Uterus (tissue), 3 donors: ENCODE measurements at regions not wholly inside any gene's neighbourhood (a gene's known extent, or its start where the extent isn't known, plus 50 kb on each side); places are given as distances from the start of the nearest gene placed in this dataset.

Experiments
- DNase-seq, 2 donors: peaks; one replicate each; pipeline ENCODE4 v3.0.0-alpha.2; 2019 to 2020
- H3K27ac ChIP-seq, 2 donors: fragments of 200-600 bp; sonication (generic); 1 replicate in 1 of 2; 2 replicates in 1 of 2; pipeline ENCODE4 v1.5.1; 2016 to 2018
- H3K27me3 ChIP-seq, 2 donors: fragments of 200-600 bp; sonication (generic); one replicate each; pipeline ENCODE4 v1.5.1; 2018 to 2019; ENCODE audit warnings: control low read depth in 1 of 2
- H3K36me3 ChIP-seq, 2 donors: fragments of 200-600 bp; sonication (generic); one replicate each; pipeline ENCODE4 v1.5.1; 2019; ENCODE audit warnings: control low read depth in 1 of 2
- H3K4me1 ChIP-seq, 2 donors: fragments of 200-600 bp; sonication (generic); one replicate each; pipeline ENCODE4 v1.5.1; 2018 to 2019; ENCODE audit warnings: control low read depth in 1 of 2
- H3K4me3 ChIP-seq, 2 donors: fragments of 200-600 bp; sonication (generic); 1 replicate in 1 of 2; 2 replicates in 1 of 2; pipeline ENCODE4 v1.5.1; 2018 to 2019; ENCODE audit warnings: mild to moderate bottlenecking in 1 of 2
- H3K9me3 ChIP-seq, 2 donors: fragments of 200-600 bp; sonication (generic); one replicate each; pipeline ENCODE4 v1.5.1; 2019; ENCODE audit warnings: control low read depth in 1 of 2
- POLR2A ChIP-seq, 2 donors: fragments of 450-650 bp; IDR thresholded peaks; one replicate each; pipeline ENCODE4 v1.6.1; 2016; ENCODE audit warnings: antibody characterized with exemption in 2 of 2, mild to moderate bottlenecking in 1 of 2, moderate library complexity in 1 of 2
- intact Hi-C: fragments of 100-400 bp; cut with DNase I; formaldehyde crosslinking; loops from one replicate; pipeline ENCODE4 v1.15.1; 2023; ENCODE audit warnings: low total_unique reads
- TF ChIP-seq, protein P1 (sequence below), 4 experiments: fragments of 200-600 bp in 2 of 4; fragments of 450-650 bp in 2 of 4; sonication (generic) in 2 of 4; IDR thresholded peaks; one replicate each; pipeline ENCODE4 v1.5.1; 2016 to 2019; ENCODE audit warnings: antibody characterized with exemption in 4 of 4, mild to moderate bottlenecking in 2 of 4, moderate library complexity in 1 of 4
- donor health status: DM: yes; HTN: yes; CAD: no.

DNA sequence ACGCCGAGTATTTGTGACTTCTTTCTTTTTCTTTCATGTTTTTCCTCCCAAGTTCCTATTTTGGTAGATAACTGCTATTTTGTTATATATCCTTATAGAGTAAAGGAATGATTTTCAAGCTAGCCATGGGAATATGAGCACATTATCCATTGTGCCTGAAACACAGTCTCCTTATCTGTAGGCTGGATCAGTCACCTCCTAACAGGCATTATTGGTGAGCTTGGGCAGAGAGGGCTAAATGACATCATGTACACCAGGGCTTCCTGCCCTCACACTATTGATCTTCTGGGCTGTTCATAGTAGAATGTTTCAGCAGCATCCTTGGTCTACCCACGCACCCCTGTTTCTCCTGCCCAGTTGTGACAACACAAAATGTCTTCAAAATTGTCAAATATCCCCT lies 88.1 kb upstream of the CTBP2 start:
- no peaks in the 10 kb centered on the region for H3K27me3 ChIP-seq
- no peak overlapping the region for H3K4me3 ChIP-seq
- H3K36me3 ChIP-seq = no peaks in the 10 kb centered on the region
- intact Hi-C loops = no loop called here
- DNase-seq = no peak
- H3K9me3 ChIP-seq = peaks cover 0 to 3% of the 10 kb centered on the region in 2 donors
- H3K27ac ChIP-seq = no peak overlapping the region
- TF ChIP-seq POLR2A (IDR thresholded peaks at IDR 0.05) = no peak
- TF ChIP-seq, protein P1, sequence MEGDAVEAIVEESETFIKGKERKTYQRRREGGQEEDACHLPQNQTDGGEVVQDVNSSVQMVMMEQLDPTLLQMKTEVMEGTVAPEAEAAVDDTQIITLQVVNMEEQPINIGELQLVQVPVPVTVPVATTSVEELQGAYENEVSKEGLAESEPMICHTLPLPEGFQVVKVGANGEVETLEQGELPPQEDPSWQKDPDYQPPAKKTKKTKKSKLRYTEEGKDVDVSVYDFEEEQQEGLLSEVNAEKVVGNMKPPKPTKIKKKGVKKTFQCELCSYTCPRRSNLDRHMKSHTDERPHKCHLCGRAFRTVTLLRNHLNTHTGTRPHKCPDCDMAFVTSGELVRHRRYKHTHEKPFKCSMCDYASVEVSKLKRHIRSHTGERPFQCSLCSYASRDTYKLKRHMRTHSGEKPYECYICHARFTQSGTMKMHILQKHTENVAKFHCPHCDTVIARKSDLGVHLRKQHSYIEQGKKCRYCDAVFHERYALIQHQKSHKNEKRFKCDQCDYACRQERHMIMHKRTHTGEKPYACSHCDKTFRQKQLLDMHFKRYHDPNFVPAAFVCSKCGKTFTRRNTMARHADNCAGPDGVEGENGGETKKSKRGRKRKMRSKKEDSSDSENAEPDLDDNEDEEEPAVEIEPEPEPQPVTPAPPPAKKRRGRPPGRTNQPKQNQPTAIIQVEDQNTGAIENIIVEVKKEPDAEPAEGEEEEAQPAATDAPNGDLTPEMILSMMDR (IDR thresholded peaks at IDR 0.05) = no peak
- H3K4me1 ChIP-seq = no peaks in the 10 kb centered on the region

DNA sequence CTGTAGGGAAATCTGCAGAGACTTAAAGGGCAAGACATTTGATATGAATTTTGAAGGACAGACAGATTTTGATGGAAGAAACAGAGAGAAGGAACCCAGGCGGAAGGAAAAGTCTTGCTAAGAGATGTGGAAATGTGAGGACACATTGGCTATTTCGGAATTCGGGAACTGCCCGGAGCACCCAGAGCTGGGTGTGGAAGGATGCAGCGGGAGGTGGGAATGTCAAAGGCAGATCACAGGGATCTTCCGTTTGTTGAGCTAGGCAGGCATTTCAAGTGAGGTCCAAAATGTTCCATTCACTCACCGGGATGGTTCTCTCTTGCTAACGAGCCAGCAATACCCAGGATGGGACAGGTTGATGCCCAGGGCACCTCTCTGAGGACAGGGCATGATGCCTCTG lies 87.2 kb upstream of the CTBP2 start:
- H3K4me3 ChIP-seq = no peak overlapping the region
- peaks cover 0 to 3% of the 10 kb centered on the region in 2 donors for H3K9me3 ChIP-seq
- intact Hi-C loops = no loop called here
- H3K27ac ChIP-seq = no peak overlapping the region
- no peaks in the 10 kb centered on the region for H3K27me3 ChIP-seq
- no peak for TF ChIP-seq POLR2A (IDR thresholded peaks at IDR 0.05)
- TF ChIP-seq, protein P1 (IDR thresholded peaks at IDR 0.05) = no peak
- no peaks in the 10 kb centered on the region for H3K36me3 ChIP-seq
- no peak for DNase-seq
- no peaks in the 10 kb centered on the region for H3K4me1 ChIP-seq

DNA sequence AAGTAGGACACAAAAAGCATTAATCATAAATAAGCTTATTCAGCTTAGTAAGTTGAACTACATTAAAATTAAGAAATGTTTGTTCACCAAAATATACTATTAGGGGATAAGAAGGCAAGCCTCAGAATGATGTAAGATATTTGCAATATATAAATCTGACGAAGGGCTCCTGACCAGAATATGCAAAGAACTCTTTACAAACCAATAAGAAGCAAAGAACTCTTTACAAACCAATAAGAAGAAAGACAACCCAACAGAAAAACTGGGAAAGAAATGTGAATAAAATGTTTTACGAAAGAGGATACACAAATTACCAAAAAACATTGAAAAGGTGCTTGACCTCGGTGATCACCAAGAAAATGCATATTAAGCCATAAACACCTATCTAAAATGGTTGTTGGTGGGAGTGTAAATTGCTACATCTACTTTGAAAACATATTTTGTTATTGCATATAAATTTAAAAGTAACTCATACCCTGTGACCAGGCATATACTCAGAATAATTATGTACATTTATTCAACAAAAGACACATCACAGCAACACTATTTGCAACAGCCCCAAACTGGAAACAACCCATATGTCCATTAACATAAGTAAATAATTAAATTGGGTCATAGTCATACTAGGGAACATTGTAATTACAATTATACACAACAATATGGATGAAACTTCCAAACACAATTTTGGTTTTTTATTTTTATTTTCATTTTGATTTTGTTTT lies 83.3 kb upstream of the CTBP2 start:
- Histone ChIP-seq H3K4me1 (no peaks in the 10 kb centered on the region), H3K27ac (no peak overlapping the region), H3K9me3 (no peaks in the 10 kb centered on the region), H3K27me3 (no peaks in the 10 kb centered on the region), H3K36me3 (no peaks in the 10 kb centered on the region), H3K4me3 (no peak overlapping the region)
- intact Hi-C loops = no loop called here
- TF ChIP-seq, protein P1 (IDR thresholded peaks at IDR 0.05) = no peak
- TF ChIP-seq POLR2A (IDR thresholded peaks at IDR 0.05) = no peak
- DNase-seq = no peak

DNA sequence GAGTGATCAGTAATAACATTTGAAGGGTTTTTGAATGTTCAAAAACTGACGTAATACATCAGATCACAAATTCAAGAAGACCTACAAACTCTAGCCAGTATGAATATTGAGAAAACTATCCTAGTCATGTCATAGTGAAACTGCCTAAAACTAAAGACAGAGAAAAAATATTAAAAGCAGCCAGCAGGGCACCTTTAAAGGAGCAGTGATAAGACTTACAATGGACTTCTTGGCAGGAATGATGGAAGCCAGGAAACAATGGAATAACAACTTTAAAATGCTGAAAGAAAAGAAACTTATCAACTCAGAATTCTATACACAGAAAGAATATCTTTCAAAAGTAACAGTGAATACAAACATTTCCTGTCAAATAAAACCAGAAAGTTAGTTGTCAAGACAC lies 78.3 kb upstream of the CTBP2 start:
- peaks cover 0 to 6% of the 10 kb centered on the region in 2 donors for H3K9me3 ChIP-seq
- no peak for TF ChIP-seq POLR2A (IDR thresholded peaks at IDR 0.05)
- TF ChIP-seq, protein P1 (IDR thresholded peaks at IDR 0.05) = no peak
- H3K36me3 ChIP-seq = no peaks in the 10 kb centered on the region
- no peak overlapping the region for H3K27ac ChIP-seq
- no peaks in the 10 kb centered on the region for H3K4me1 ChIP-seq
- no peak for DNase-seq
- intact Hi-C loops = no loop called here
- no peaks in the 10 kb centered on the region for H3K27me3 ChIP-seq
- H3K4me3 ChIP-seq = no peak overlapping the region

DNA sequence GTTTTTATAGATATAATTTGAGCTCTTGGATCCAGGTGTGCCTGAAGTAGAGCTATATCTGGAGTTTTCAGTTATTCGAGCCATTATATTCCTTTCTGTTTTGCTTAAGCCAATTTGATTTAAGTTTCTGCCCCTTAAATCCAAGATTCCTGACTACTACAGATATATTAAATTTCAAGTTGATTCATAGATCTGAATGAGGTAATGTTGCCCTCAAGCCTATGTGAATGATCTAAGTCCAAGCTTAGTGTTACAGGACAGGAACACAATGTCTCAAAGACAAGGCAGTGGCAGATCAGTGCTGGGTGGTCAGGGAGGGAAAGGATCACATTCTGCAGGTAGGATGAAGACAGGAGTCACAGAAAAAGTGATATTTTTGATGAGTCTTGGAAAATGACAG lies 75.7 kb upstream of the CTBP2 start:
- Histone ChIP-seq H3K4me3 (no peak overlapping the region), H3K27ac (no peak overlapping the region), H3K9me3 (peaks cover 0 to 6% of the 10 kb centered on the region in 2 donors), H3K27me3 (no peaks in the 10 kb centered on the region), H3K4me1 (no peaks in the 10 kb centered on the region), H3K36me3 (no peaks in the 10 kb centered on the region)
- intact Hi-C loops = no loop called here
- DNase-seq = no peak
- TF ChIP-seq POLR2A (IDR thresholded peaks at IDR 0.05) = no peak
- TF ChIP-seq, protein P1 (IDR thresholded peaks at IDR 0.05) = no peak
